Limb (tissue), 2 donors: ENCODE measurements at regions not wholly inside any gene's neighbourhood (a gene's known extent, or its start where the extent isn't known, plus 50 kb on each side); places are given as distances from the start of the nearest gene placed in this dataset.
"Not testable (repeated sequence)": the region's sequence is repeated elsewhere in the genome, so short reads cannot be mapped to it uniquely, and the experiment has no call there.

Experiments used
- DNase-seq, 2 donors: peaks; one replicate each; pipeline ENCODE4 v3.0.0-alpha.2; 2016; ENCODE audit errors: extremely low spot score in 2 of 2

- not testable (repeated sequence) for DNase-seq
Measured at GRCh38 chr7:109905368-109906065, 1185.4 kb upstream of the LRRN3 start.

- DNase-seq = no peak
Measured at GRCh38 chr7:109915670-109916069, 1175.3 kb upstream of the LRRN3 start.

- no peak for DNase-seq
Measured at GRCh38 chr7:109926738-109927137, 1164.2 kb upstream of the LRRN3 start.

- DNase-seq = no peak
Measured at GRCh38 chr7:109930049-109930448, 1160.9 kb upstream of the LRRN3 start.

GRCh38 chr7:109939207-109939606 lies 1151.7 kb upstream of the LRRN3 start:
- DNase-seq = no peak

- no peak for DNase-seq
Measured at GRCh38 chr7:109945820-109946518, 1145.0 kb upstream of the LRRN3 start.

- no peak for DNase-seq
Measured at GRCh38 chr7:109950256-109950655, 1140.7 kb upstream of the LRRN3 start.

GRCh38 chr7:109950821-109951564 lies 1139.9 kb upstream of the LRRN3 start:
- no peak for DNase-seq

- no peak for DNase-seq
Measured at GRCh38 chr7:109951565-109951928, 1139.4 kb upstream of the LRRN3 start.

GRCh38 chr7:109955986-109956385 lies 1134.9 kb upstream of the LRRN3 start:
- no peak for DNase-seq

- DNase-seq = no peak
Measured at GRCh38 chr7:109956916-109957315, 1134.0 kb upstream of the LRRN3 start.

GRCh38 chr7:109963741-109964140 lies 1127.2 kb upstream of the LRRN3 start:
- DNase-seq = no peak

GRCh38 chr7:109964780-109965179 lies 1126.1 kb upstream of the LRRN3 start:
- no peak for DNase-seq

GRCh38 chr7:109967406-109967805 lies 1123.5 kb upstream of the LRRN3 start:
- no peak for DNase-seq

- no peak for DNase-seq
Measured at GRCh38 chr7:109983618-109984017, 1107.3 kb upstream of the LRRN3 start.

GRCh38 chr7:109984729-109985128 lies 1106.2 kb upstream of the LRRN3 start:
- no peak for DNase-seq

- DNase-seq = no peak
Measured at GRCh38 chr7:109986701-109987100, 1104.2 kb upstream of the LRRN3 start.

GRCh38 chr7:109996411-109996810 lies 1094.5 kb upstream of the LRRN3 start:
- DNase-seq = no peak

GRCh38 chr7:109996927-109997326 lies 1094.0 kb upstream of the LRRN3 start:
- DNase-seq = no peak

- no peak for DNase-seq
Measured at GRCh38 chr7:109997837-109998236, 1093.1 kb upstream of the LRRN3 start.

GRCh38 chr7:110001254-110001938 lies 1089.5 kb upstream of the LRRN3 start:
- no peak for DNase-seq

GRCh38 chr7:110003827-110004226 lies 1087.1 kb upstream of the LRRN3 start:
- no peak for DNase-seq
